Thyroid gland (tissue), 4 donors: ENCODE measurements at regions not wholly inside any gene's neighbourhood (a gene's known extent, or its start where the extent isn't known, plus 50 kb on each side); places are given as distances from the start of the nearest gene placed in this dataset.

Experiments used
- CTCF ChIP-seq, 6 experiments: fragments of 200-600 bp in 3 of 6; fragments of 450-650 bp in 3 of 6; sonication (generic) in 3 of 6; IDR thresholded peaks; one replicate each; pipeline ENCODE4 v1.5.1; 2016 to 2019; ENCODE audit warnings: antibody characterized with exemption in 6 of 6, mild to moderate bottlenecking in 2 of 6, inconsistent platforms in 1 of 6, moderate library complexity in 1 of 6
- POLR2A ChIP-seq, 2 donors: fragments of 450-650 bp; IDR thresholded peaks; one replicate each; pipeline ENCODE4 v1.6.1; 2017; ENCODE audit warnings: antibody characterized with exemption in 2 of 2, mild to moderate bottlenecking in 2 of 2, moderate library complexity in 1 of 2

- TF ChIP-seq POLR2A (IDR thresholded peaks at IDR 0.05), result no peak
- TF ChIP-seq CTCF (IDR thresholded peaks at IDR 0.05), result no peak
Observed at GRCh38 chr10:36366843-36367242, 724.7 kb upstream of the FZD8 start.
